Dedifferentiated amniotic fluid mesenchymal stem cell (primary cell): ENCODE measurements at regions not wholly inside any gene's neighbourhood (a gene's known extent, or its start where the extent isn't known, plus 50 kb on each side); places are given as distances from the start of the nearest gene placed in this dataset.
"Not testable (repeated sequence)": the region's sequence is repeated elsewhere in the genome, so short reads cannot be mapped to it uniquely, and the experiment has no call there.

Source experiments
- DNase-seq: peaks from one replicate; pipeline ENCODE4 v3.0.0-alpha.2; 2016; ENCODE audit errors: extremely low spot score

DNA sequence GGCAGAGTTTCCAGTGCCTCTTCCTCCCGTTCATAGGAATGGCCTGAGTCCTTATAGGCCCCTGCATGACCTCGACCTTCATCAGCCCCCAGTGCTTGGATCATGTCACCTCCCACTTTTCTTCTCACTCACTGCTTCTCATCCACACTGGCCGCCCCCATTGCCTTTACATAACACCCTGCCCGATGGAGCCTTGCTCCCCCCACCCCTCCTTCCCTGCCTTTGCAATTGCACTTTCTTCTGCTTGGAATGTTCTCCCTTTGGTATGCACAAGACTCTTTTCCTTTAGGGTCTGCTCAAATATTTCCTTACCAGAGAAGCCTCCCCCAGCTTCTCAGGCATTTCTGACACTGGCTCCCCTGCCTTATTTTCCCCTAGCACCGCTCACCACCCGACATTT lies 125.2 kb upstream of the KCNJ6 start:
- no peak for DNase-seq

DNA sequence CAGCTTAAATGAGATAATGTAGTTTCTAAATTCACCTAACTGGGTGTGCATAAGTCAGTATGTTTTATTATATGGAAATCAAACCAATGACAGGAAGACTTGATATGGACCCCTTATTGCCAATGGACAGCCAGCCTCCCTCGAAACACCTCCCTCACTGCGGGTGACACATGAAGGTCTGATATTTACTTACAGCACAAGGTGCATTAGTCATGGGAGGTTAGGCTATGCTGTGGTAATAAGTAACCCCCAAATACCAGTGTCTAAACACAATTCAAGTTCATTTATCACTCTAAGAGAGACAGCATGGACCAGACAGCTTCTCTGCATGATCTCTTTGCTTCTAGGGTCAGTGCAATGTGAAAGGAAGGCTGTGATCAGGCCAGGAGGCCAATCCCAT lies 126.0 kb upstream of the KCNJ6 start:
- no peak for DNase-seq

DNA sequence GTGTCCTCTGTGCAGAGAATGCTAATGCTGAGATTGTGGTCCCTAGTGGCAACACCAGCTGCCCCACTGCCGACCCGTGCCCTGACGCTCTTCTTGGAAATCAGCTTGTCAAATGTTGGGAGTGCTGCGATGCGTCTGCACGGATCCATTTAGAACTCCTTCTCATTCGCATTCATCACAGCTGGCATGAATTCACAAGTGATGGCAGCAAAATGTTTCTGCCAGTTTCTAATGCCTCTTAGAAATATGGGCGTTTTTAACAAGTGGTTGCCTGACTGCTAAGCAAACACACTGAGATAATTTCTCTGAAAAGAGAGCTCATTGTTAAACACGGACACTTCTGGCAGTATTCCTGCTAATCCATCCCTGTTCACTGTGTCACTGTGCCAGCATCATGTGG lies 131.9 kb upstream of the KCNJ6 start:
- DNase-seq, result no peak

DNA sequence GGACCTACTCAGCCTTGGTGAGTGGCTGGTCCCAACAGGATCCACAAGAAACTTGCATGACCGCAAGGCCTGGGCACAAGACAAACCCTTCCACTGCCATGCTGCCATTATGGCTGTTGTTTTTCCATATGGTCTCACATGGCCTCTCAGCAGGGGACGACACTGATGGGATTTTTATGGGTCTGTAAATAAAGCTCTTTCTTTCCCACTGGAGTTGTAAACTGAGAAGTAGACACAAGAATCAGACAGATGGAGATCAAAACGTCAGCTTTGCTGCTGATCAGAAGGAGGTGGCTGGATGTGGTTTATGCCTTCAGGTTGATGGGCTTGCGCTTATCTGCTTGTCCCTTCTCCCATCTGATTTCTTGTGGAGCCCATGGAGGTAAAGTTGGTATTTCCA lies 138.1 kb upstream of the KCNJ6 start:
- no peak for DNase-seq

DNA sequence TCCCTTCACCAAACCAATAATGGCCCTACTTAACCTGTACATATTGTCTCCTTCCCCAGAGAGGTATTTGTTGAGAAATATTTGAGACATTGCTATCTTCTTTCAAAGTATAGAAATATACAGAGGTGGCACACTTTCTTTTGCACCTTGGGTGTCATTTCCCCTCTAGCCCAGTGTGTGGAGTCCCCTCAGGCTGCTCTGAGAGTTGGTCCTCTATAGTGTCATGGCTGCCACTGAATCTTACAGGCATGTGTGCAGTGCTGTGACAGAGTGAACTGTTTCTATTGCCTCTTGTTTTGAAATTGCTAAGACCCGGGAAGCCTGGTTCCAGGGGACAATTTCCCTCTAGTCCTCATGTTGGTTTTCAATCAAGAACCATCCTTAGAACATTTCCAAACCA lies 140.2 kb upstream of the KCNJ6 start:
- no peak for DNase-seq

DNA sequence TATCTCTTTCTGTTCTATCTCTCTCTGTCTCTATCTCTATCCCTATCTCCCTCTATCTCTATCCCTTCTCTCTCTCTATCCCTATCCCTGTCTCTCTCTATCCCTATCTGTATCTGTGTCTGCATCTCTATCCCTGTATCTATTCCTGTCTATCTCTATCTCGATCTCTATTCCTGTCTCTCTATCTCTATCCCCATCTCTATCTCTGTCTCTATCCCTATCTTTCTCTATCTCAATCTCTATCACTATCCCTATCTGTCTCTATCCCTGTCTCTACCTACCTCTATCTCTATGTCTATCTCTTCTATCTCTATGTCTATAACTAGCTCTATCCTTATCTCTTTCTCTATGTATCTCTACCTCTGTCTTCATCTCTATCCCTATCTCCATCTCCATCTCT lies 141.4 kb upstream of the KCNJ6 start:
- no peak for DNase-seq

DNA sequence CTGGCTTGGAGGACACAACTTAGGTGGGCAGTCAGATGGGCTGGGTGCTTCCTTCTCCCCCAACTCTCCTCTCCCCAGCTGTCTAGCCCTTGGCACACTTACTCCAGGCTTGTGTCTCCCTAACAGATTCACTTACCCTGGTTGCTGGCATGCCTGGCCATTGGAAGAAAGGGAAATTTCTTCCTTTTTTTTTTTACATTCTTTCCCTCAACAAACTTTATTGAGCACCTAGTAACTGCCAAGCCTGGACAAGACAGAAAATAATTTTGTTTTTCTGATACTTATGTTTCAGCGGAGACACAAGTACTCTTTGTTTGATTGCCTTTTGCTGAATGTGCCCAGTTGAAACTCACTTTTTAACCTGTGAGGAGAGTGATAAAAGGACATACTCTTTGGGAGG lies 144.3 kb upstream of the KCNJ6 start:
- no peak for DNase-seq

DNA sequence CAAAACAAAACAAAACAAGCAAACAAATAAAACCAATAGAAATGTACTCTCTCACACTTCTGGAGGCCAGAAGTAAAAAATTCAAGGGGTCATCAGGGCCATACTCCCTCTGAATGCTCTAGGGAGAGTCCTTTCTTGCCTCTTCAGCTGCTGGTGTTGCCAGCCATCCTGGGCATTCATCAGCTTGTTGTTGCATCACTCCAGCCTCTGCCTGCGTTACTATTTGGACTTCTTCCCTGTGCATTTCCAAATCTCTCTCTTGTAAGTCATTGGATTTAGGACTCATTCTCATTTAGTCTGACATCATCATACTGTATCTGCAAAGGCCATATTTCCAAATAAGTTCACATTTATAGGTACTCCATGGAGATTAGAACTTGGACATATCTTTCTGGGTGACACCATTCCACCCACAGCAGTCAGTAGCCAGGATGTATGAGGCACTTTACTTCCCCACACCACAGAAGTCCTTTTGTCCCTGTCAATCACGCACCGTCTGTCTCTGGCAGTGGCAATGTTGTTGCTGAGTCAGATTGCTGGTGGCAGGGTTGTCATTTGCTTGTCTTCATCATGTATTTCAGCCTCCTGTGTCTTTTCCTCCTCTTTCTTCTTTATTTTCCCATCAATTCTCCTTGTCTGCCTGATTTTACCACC lies 151.0 kb upstream of the KCNJ6 start:
- no peak for DNase-seq

DNA sequence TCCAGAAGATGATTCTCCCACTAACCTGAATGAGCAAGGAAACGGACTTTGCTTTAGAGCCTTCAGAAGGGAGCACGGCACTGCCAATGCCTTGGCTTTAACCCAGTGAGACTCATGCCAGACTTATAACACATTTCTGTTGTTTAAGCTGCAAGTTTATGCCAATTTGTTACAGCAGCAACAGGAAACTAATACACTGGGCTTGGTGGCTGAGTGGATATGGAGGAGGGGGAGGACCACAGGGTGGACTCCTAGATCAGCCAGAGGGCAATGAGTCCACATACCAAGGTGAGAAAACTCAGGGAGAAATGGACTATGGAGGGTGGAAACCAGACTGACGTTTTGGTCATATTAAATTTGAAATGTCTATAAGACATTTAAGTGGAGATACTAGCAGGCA lies 156.2 kb upstream of the KCNJ6 start:
- DNase-seq, result no peak

DNA sequence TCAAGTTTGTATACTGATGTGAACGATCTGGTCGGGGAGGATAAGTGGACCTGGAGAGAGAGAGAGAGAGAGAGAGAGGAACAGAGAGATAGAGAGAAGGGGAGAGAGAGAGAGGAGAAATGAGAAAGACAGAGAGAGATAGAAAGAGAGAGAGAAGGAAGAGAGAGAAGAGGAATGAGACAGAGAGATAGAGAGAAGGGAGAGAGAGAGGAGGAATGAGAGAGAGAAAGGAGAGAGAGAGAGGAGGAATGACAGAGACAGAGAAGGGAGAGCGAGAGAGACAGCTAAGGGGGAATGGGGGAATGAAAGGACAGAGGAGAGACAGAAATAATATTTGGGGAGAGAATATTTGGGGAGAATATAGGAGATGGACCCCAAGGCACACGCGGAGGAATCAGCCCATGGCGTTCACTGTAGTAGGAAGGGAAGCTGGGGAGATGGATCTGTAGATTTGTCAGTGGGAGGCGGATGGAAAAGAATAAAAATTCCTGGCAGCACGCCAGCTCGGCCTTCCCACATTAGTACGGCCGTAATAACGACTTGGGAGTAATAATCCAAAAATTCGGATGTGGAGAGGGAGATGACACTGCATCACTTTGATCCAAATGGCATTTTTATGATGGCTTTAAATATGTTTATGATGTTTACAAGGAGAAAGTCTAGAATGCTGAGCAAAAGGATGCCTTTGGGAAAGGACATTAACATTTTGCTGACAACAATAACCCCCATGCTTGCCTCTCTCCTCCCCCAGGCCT lies 159.8 kb upstream of the KCNJ6 start:
- DNase-seq, result no peak

DNA sequence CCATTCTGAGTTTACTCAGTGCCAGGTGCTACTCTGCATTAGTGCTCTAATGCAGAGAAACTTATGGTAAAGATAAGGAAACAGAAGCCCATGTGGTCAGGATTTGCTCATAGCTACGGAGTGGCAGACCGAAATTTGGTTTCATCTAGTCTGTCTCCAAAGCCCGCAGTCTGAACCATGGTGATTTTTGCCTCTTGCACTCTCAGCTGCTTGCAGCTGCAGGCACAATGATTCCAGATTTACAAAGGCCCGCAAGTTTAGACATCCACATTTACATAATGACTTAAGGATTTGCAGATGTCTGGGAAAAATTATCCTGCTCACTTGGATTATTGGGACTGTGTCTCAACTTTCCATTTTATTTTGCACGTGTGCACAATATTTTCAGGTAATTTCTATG lies 161.3 kb upstream of the KCNJ6 start:
- no peak for DNase-seq

DNA sequence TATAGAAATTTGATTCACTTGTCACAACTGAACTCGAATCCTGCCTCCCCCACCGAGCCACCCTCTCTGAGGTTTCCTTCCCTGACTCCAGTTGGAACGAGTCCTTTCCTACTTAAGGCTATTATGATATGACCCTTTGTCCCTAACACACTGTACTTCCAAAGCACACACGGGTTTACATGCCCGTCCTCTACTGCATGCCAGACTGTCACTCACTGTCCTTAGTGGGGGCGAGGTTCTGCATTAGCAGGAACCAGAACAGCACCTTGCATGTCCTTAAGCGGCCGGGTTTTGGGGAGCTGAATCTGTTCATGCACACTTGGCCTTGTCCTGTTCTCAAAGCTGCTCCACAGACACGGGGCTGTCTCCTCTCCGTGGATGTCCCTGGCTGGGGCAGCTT lies 164.6 kb upstream of the KCNJ6 start:
- DNase-seq, result no peak

DNA sequence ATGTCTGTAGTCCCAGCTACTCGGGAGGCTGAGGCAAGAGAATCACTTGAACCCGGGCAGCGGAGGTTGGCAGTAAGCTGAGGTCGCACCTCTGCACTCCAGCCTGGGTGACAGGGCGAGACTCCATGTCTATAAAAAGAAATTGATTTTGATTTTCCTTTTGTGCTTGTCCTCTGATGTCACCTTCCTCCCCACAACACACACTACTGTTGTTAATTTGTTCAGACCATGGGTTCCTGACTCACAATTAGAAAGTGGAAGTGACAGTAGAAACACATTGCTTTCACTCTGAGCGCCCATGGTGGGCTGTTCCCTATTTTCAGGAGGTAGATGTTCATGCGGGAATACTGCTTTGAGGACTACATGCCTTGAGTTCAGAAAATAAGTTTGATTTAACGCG lies 165.5 kb upstream of the KCNJ6 start:
- DNase-seq, result no peak

DNA sequence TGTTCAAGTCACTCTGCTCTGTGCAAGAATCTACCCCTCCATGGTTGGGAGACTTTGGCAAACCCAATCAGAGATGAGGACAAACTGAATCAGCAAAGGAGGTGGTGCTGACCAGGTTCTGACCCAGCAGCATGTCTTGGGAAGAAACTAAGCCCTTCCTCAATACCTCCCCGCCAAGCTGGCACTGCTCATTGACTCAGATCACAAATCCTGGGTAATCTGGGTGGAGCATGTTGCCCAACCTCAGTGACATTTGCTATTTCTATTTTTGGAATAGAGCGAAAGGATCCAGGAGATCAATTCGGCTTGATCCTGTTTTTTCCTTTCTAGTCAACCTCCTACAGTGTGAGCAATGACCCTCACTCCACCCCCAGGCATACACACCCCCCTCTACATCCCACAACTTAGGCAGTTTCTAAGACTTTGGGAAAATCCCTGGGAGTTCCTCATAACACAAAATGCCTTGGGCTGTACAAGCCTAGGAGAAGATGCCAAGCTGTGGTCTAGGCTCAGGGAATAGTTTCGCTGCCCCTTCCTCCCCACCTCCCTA lies 166.8 kb upstream of the KCNJ6 start:
- DNase-seq, result no peak

DNA sequence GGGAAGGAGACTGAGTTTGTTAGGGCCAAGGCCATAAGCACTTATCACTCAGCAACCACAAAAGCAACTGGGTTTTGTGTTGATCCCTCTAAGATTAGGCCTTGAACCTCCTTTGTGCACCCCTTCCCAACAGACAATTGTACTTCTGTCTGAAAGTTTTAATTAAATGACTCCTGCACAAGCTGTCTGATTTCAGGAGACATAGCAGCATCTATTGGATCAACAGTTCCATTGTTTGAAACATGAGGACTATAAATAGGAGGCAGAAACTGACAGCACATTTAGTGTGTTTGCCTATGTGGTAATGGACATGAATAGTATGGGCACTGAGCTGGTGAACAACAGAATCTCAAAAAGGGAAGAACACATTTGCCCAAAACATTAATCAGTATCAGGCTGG lies 167.3 kb upstream of the KCNJ6 start:
- DNase-seq, result no peak

DNA sequence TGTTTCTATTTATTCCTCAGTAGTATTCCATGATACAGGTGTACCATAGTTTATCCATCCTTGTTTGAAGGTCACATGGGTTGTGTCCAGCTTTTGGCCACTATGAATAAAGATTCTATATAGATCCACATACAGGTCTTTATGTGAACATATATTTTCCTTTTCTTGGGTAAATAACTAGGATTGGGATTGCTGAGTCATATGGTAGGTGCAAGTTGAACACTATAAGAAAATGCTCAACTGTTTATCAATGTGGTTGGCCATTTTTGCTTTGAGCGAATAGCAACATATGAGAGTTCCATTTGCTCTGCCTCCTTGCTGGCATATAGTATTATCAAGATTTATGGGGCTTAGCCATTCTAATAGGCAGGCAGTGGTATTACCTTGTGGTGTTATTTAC lies 170.2 kb upstream of the KCNJ15 start:
- DNase-seq, result no peak

DNA sequence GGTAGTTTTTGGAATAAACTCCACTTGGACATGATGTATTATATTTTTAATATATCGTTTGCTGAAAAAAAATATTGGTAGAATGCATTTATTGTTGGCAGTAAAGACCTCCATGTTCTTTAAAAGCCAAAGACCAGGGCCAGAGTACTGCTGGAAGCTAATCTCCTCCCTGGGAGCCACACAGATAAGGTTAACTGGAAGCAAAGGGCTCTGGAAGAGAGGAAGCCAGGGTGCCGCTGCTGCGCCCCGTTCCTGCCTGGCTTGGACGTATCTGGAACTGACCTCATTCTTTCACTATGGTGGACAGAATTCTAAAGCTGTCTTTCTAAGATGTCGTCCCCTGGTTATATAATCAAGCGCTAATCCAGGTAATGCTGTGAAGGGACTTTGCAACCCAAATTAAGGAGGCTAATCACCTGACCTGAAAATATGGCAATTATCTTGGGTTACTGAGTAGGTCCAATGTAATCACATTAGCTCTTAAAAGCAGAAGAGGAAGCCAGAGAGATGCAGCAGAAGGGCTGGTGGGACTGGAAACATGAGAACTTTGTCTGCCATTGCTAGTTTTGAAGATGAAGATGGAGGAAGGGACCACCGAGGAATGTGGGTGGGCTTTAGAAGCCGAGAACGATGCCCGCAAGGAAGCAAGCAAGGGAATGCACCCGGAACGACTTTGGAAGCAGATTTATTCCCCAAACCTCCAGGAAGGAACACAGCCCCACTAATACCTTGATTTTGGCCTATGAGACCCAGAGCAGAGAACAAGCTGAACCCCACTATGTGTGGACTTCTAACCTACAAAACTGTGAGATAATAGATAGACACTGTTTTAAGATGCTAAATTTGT lies 167.7 kb upstream of the KCNJ15 start:
- DNase-seq, result no peak

DNA sequence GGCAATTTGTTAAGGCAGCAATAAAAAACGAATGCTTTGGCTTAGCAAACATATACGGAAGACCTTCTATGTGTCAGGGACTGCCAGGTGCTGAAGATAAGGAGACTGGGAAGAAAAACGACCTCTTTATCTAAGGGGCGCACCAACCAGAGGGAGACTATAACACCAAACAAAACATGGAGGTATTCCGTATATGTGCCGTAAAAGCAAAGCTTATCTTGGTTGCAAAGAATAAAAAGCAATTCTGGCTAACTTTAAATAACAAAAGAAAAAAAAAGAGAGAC lies 167.1 kb upstream of the KCNJ15 start:
- no peak for DNase-seq

DNA sequence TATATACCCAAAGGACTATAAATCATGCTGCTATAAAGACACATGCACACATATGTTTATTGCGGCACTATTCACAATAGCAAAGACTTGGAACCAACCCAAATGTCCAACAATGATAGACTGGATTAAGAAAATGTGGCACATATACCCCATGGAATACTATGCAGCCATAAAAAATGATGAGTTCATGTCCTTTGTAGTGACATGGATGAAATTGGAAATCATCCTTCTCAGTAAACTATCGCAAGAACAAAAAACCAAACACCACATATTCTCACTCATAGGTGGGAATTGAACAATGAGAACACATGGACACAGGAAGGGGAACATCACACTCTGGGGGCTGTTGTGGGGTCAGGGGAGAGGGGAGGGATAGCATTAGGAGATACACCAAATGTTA lies 165.7 kb upstream of the KCNJ15 start:
- not testable (repeated sequence) for DNase-seq

DNA sequence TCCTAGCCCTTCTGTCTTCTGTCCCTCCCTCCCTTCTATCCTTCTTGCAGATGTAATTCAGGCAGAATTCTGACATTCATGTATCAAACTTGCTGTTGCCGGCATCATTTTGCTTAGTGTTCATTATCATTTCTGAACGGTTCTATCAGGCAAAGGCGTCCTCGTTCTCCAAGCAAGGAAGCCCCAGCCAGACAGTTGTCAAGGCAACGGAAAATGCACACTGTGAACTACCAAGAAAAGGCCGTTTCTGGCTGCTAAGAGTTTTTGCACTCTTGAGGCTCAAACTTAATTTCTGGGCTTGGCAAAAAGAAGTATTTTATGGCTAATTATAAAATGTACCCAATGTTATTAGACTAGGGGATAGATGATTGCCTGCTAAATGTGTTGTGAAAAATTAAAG lies 164.7 kb upstream of the KCNJ15 start:
- DNase-seq, result no peak

DNA sequence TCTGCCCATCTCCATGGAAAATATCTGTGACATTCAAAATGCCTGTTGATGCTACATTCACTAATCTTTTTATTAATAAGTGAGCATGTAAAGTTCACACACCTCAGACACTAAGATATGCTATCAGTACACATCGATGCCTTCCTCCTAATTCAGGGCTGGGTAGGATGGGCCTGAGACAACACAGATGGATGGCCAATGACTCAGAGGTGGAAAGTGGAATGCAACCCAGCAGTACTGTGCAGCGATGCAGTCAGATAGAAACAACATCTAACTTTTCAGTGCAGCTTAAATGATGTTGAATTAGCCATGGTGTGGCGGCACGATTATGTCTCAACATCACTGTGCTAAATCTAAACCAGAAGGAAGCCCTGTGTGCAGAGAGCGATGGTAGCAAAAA lies 161.6 kb upstream of the KCNJ15 start:
- DNase-seq, result no peak

DNA sequence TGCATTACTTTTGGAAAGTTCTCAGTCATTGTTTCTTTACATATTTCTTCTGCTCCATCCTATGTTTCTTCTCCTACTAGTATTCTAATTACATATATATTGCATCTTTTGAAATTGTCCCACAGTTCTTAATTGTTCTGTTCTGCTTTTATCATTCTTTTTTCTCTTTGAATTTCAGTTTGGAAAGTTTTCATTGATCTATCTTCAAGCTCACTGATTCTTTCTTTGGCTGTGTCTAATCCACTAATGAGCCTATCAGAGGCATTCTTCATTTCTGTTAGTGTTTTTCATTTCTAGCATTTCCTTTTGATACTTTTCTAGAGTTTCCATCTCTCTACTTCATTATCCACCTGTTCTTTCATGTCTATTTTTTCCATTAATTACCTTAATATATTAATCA lies 159.0 kb upstream of the KCNJ15 start:
- no peak for DNase-seq

DNA sequence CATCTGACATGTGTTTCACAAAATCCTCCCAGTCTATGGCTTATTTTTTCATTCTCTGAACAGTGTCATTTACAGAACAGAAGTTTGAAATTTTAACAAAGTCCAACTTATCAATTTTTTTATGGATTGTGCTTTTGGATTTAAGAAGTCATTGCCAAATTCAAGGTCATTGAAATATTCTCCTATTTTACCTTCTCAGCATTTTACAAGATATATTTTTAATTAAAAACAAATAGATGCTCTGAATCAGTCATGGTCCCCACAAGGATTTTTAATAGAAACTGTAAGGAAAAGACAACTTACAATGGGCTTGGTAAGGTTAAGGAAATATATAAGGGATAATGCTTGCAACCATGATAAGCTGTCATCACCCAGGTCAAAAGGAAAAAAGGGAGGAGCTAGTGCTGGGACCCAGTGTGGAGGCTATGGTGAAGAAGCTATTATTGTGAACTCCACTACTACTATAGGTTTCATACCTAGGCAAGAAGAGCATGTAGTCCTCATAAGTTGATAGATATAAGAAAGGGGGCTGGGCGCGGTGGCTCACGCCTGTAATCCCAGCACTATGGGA lies 144.5 kb upstream of the KCNJ15 start:
- DNase-seq, result no peak
